GM21515 (cell line): ENCODE measurements at regions not wholly inside any gene's neighbourhood (a gene's known extent, or its start where the extent isn't known, plus 50 kb on each side); places are given as distances from the start of the nearest gene placed in this dataset.
A peak's percentile ranks its signal among the peaks of the same experiment; 100 is the strongest.

ENCODE experiments used
- ATAC-seq: cut with Tn5 transposase; IDR thresholded peaks from one replicate; pipeline ENCODE4 v1.9.1; 2021; ENCODE audit not compliant: unreplicated experiment

GRCh38 chr5:116389601-116390000, 185.0 kb downstream of the SEMA6A start:
- no peak for ATAC-seq

DNA sequence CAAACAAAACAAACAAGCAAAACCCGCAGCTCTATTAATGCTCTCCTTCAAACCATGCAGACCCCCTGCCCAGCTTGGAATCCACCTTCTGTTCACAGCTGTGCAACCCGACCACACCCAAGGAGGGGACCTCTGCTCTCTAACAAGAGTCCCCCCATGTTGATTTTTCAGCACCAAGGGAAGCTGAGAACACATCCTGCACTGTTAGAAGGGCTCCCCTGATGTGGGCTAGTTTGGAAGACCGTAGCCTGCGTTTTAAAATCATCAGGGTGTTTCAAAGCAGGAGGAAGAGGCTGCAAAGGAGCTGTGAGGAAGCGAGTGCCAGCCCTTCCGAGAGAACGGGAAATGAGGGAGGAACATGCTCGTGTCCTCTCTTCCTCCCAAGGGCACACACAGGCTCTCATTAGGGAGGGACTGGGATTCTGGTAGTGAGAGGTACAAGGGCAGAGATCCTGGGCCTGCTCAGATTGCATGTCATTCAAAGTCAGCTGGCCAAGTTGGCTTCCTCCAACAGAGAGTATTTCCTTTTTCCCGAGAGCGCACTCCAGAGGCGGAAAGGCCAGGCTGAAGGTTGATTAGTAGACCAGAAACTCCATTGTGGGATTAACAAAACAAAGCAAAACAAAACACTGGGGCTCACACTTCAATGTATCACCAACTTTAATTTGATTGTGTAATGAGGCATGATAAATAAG, 185.9 kb downstream of the SEMA6A start:
- no peak for ATAC-seq

- ATAC-seq, result no peak
These were observed 186.9 kb downstream of the SEMA6A start for GRCh38 chr5:116387738-116388137.

GRCh38 chr5:116386633-116387032, 188.0 kb downstream of the SEMA6A start:
- ATAC-seq, result no peak

- ATAC-seq, result no peak
These were observed 191.8 kb downstream of the SEMA6A start for GRCh38 chr5:116382874-116383266.

- no peak for ATAC-seq
These were observed 192.4 kb downstream of the SEMA6A start for GRCh38 chr5:116382032-116382873.

- ATAC-seq, result no peak
These were observed 193.4 kb downstream of the SEMA6A start for GRCh38 chr5:116381201-116381600.

DNA sequence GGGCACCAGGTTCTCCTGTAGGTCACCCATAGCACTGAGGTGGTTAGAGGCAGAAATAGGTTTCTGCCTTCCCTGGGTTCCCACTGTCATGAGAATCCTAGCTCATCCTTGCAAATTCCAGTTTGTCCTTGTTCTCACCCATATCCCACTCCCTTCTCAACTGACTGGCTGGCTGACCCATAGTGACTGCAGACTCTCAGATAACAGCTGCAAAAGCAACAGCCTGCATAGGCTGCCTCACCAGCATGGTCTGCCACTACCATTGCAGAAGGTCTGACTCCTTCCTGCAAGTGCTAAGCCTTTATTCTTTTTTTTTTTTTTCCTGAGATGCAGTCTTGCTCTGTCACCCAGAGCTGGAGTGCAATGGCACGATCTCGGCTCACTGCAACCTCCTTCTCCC, 194.0 kb downstream of the SEMA6A start:
- no peak for ATAC-seq

- ATAC-seq, result no peak
These were observed 195.3 kb downstream of the SEMA6A start for GRCh38 chr5:116379306-116379705.

DNA sequence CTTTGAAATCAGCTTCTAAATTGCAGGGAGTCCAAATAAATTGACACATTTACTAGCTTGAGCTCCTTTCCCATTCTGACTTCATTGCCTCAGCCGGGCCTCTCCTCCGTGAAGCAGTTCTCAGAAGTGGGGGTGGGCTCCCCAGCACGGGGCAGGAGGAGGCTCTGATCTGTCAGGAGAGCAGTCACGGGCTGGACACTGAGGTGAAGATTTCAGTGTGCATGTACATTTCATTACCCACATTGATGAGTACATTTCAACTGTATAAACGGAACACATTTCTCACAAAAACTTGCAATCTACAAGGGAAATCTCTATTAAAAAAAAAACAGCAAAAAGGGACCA, 195.9 kb downstream of the SEMA6A start:
- no peak for ATAC-seq

- no peak for ATAC-seq
These were observed 196.4 kb downstream of the SEMA6A start for GRCh38 chr5:116378007-116378776.

DNA sequence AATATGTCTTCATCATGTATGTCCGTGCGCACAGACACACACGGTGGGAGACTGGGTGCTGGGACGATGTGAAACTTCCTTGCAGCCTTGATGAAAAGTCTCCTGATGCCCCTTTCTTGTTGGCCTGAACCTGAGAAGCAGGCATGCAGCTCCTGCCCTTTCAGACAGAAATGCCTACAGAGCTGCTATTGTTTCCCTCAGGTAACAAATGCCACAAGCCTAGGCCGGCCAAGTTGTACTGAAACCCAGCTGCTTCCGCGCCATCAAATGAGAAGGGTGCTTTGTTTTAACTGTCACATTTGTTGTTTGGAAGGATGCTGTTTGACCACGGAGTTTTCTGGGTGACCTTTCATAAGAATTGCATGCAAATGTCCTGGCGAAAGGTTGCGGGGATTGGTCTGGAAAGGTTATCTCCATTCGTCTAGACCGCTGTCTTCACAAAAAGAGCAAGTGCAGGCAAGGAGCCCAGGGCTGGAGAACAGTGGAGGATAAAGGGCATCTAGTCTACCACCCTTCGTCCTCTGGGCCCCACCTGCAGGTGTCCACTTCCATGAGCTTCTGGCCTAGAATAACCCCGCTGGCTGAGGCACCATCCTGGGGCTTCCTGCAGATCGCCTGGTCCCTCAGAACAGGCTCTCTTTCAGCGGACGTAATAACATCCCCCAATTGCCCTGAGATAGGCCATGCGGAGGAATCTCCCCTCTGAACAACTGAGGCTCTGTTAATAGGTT, 197.2 kb downstream of the SEMA6A start:
- ATAC-seq, result no peak

- no peak for ATAC-seq
These were observed 198.7 kb downstream of the SEMA6A start for GRCh38 chr5:116375926-116376325.

DNA sequence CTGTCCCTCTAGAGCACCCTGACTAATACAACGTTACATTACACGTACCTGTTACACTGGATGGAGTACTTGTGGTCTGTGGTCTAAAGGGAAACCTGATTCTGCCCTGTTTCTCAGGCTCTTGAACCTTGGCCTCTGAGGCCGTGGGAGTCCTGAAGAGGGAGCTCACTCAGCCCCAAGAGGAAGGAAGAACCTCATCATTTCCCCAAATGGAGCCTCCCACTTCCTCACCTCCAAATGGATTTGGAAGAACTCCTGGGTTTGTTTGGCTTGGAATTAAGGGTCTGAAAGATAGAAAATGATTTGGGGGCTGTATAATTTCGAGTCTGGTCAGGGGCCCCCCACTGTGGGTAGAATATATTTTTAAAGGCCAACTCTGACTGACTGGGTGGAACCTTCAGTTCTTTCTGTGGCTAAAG, 200.2 kb downstream of the SEMA6A start:
- peak; percentile 71 for ATAC-seq

- no peak for ATAC-seq
These were observed 201.6 kb downstream of the SEMA6A start for GRCh38 chr5:116372931-116373597.

- ATAC-seq, result no peak
These were observed 202.7 kb downstream of the SEMA6A start for GRCh38 chr5:116371935-116372334.

GRCh38 chr5:116371431-116371830, 203.2 kb downstream of the SEMA6A start:
- no peak for ATAC-seq

DNA sequence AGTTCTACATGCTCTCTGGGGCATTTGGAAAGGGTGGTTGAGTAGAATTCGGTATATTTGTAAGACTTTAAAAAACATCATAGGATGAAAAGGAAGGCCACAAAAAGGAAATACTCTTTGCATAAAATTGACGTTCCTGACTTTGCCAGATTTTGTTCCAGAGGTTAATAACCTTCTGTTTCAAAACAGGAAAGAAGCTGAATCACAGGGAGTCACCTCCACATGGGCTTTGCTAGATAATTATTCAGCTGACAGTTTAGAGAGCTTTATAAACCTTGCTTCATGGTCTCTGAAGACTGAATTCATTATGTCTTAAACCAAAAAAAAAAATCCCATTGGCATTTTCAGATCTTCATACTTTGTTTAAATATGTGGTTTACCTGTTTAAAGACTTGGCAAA, 203.7 kb downstream of the SEMA6A start:
- no peak for ATAC-seq

DNA sequence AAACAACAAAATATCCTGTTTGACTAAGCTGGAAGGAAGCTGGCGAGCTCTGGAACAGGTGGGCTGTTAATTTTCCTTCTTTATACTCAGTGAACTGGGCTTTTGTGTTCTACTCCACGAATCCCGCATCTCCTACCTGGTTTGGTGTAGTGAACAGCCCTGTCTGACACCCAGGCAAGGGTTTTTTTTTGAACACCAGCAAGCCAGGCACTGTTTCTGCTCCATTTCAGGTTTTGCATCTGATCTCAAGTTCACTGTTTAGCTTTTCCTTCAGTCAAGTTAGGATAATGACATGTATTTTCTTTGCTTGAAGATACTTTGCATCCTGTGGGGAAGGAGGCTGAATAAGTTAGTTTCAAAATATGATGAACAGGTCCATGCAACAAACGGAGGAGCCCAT, 204.5 kb downstream of the SEMA6A start:
- ATAC-seq, result no peak

- peak; percentile 77 for ATAC-seq
These were observed 209.6 kb downstream of the SEMA6A start for GRCh38 chr5:116365006-116365496.
